Caco-2 (cell line): ENCODE measurements at regions not wholly inside any gene's neighbourhood (a gene's known extent, or its start where the extent isn't known, plus 50 kb on each side); places are given as distances from the start of the nearest gene placed in this dataset.
"Not testable (repeated sequence)": the region's sequence is repeated elsewhere in the genome, so short reads cannot be mapped to it uniquely, and the experiment has no call there.

Experiments used
- BruUV-seq: library from RNA; stranded (reverse); fragments of 400-500 nt; replicated peaks from 2 replicates; lab custom pipeline; 2021; lab: Mats Ljungman, UMichigan
- CTCF ChIA-PET: fragments of 300-600 bp; sonication (Branson Sonifier 250); formaldehyde crosslinking; loops from one replicate; lab custom pipeline; 2022; ENCODE audit warnings: antibody characterized with exemption; lab: Charles Lee
- POLR2A ChIA-PET: fragments of 300-600 bp; sonication (Branson Sonifier 250); formaldehyde crosslinking; loops from one replicate; lab custom pipeline; 2022; ENCODE audit warnings: antibody characterized with exemption; lab: Charles Lee
- DNase-seq, 2 experiments: peaks; one replicate each; pipeline versions ENCODE4 v3.0.0 to v3.0.0-alpha.2; 2020 to 2022
- H3K27me3 ChIP-seq: replicated peaks from 2 replicates; pipeline ENCODE4 v1.6.0; 2011; ENCODE audit warnings: low read length; ENCODE audit not compliant: control insufficient read depth, insufficient read depth
- H3K36me3 ChIP-seq: 2 replicates; pipeline ENCODE4 v1.5.1; 2011; ENCODE audit warnings: low read length; ENCODE audit not compliant: control insufficient read depth, insufficient read depth
- H3K4me1 ChIP-seq: fragments of 250-450 bp; sonication (Bioruptor Pico); 2 replicates; pipeline ENCODE4 v1.5.1; 2020; ENCODE audit warnings: mild to moderate bottlenecking
- H3K4me3 ChIP-seq: 2 replicates; pipeline ENCODE4 v1.5.1; 2011; ENCODE audit warnings: low read depth, mild to moderate bottlenecking, control low read depth, low read length
- H3K9me3 ChIP-seq: fragments of 250-450 bp; sonication (Bioruptor Pico); 2 replicates; pipeline ENCODE4 v1.5.1; 2020; ENCODE audit warnings: mild to moderate bottlenecking, moderate library complexity
- H3K27ac Mint-ChIP-seq: one replicate; pipeline ENCODE4 v1.8.0; 2022; ENCODE audit warnings: mixed read lengths; ENCODE audit not compliant: unreplicated experiment
- H3K27me3 Mint-ChIP-seq: one replicate; pipeline ENCODE4 v1.8.0; 2022; ENCODE audit warnings: mixed read lengths; ENCODE audit not compliant: insufficient read depth, unreplicated experiment
- H3K36me3 Mint-ChIP-seq: one replicate; pipeline ENCODE4 v1.8.0; 2022; ENCODE audit warnings: mild to moderate bottlenecking, mixed read lengths; ENCODE audit not compliant: insufficient read depth, unreplicated experiment
- H3K4me1 Mint-ChIP-seq: one replicate; pipeline ENCODE4 v1.8.0; 2022; ENCODE audit warnings: low read depth, mixed read lengths; ENCODE audit not compliant: unreplicated experiment
- H3K4me3 Mint-ChIP-seq: one replicate; pipeline ENCODE4 v1.8.0; 2022; ENCODE audit warnings: mild to moderate bottlenecking, moderate library complexity, mixed read lengths; ENCODE audit not compliant: unreplicated experiment
- H3K9me3 Mint-ChIP-seq: one replicate; pipeline ENCODE4 v1.8.0; 2022; ENCODE audit warnings: mixed read lengths; ENCODE audit not compliant: unreplicated experiment
- intact Hi-C: fragments of 100-400 bp; cut with micrococcal nuclease; formaldehyde crosslinking; loops from one replicate; pipeline ENCODE4 v1.10.0; 2022; ENCODE audit not compliant: unreplicated experiment

GRCh38 chr21:6123224-6123623, 4398.2 kb upstream of the TPTE start:
- BruUV-seq: TSS peak; percentile 68
- H3K4me3 Mint-ChIP-seq: not testable (repeated sequence)

GRCh38 chr21:6125549-6126240, 4395.7 kb upstream of the TPTE start:
- CTCF ChIA-PET, H3K36me3 ChIP-seq, H3K9me3 Mint-ChIP-seq, H3K27me3 ChIP-seq, H3K36me3 Mint-ChIP-seq, intact Hi-C loops, BruUV-seq, H3K27ac Mint-ChIP-seq, H3K27me3 Mint-ChIP-seq, H3K4me1 ChIP-seq, H3K4me3 ChIP-seq, POLR2A ChIA-PET, H3K4me1 Mint-ChIP-seq, H3K9me3 ChIP-seq, H3K4me3 Mint-ChIP-seq: not testable (repeated sequence)
- peak in 1 of 2 experiments; percentile 41 for DNase-seq

More at GRCh38 chr21:6123224-6123623, 4398.2 kb upstream of the TPTE start:
- H3K4me1 ChIP-seq, H3K36me3 ChIP-seq, H3K36me3 Mint-ChIP-seq, H3K27ac Mint-ChIP-seq, H3K27me3 ChIP-seq, H3K9me3 Mint-ChIP-seq, H3K4me3 ChIP-seq, H3K9me3 ChIP-seq, intact Hi-C loops, CTCF ChIA-PET, H3K27me3 Mint-ChIP-seq, H3K4me1 Mint-ChIP-seq, POLR2A ChIA-PET, DNase-seq: not testable (repeated sequence)

GRCh38 chr21:6126976-6127732, 4394.2 kb upstream of the TPTE start:
- POLR2A ChIA-PET, H3K9me3 Mint-ChIP-seq, H3K4me1 ChIP-seq, H3K36me3 Mint-ChIP-seq, H3K4me3 Mint-ChIP-seq, H3K4me1 Mint-ChIP-seq, BruUV-seq, H3K27ac Mint-ChIP-seq, intact Hi-C loops, CTCF ChIA-PET, H3K9me3 ChIP-seq, H3K4me3 ChIP-seq, H3K36me3 ChIP-seq, H3K27me3 ChIP-seq, H3K27me3 Mint-ChIP-seq: not testable (repeated sequence)
- peak in 1 of 2 experiments; percentile 26 for DNase-seq

- H3K27me3 ChIP-seq, H3K4me3 Mint-ChIP-seq, CTCF ChIA-PET, POLR2A ChIA-PET, H3K36me3 ChIP-seq, H3K27me3 Mint-ChIP-seq, H3K4me3 ChIP-seq, H3K4me1 ChIP-seq, H3K4me1 Mint-ChIP-seq, H3K9me3 ChIP-seq, H3K36me3 Mint-ChIP-seq, BruUV-seq, H3K27ac Mint-ChIP-seq, H3K9me3 Mint-ChIP-seq, DNase-seq, intact Hi-C loops: not testable (repeated sequence)
These were observed 4390.6 kb upstream of the TPTE start for GRCh38 chr21:6130734-6131133.

- CTCF ChIA-PET, H3K27me3 ChIP-seq, H3K27me3 Mint-ChIP-seq, H3K4me1 Mint-ChIP-seq, H3K36me3 ChIP-seq, H3K9me3 Mint-ChIP-seq, DNase-seq, H3K4me3 Mint-ChIP-seq, H3K36me3 Mint-ChIP-seq, H3K9me3 ChIP-seq, intact Hi-C loops, H3K4me1 ChIP-seq, H3K4me3 ChIP-seq, POLR2A ChIA-PET, BruUV-seq, H3K27ac Mint-ChIP-seq: not testable (repeated sequence)
These were observed 4388.0 kb upstream of the TPTE start for GRCh38 chr21:6133373-6133772.

GRCh38 chr21:6133852-6134630, 4387.3 kb upstream of the TPTE start:
- CTCF ChIA-PET: not testable (repeated sequence)

More at GRCh38 chr21:6133852-6134630, 4387.3 kb upstream of the TPTE start:
- H3K9me3 ChIP-seq, H3K36me3 ChIP-seq, BruUV-seq, H3K27me3 Mint-ChIP-seq, H3K27ac Mint-ChIP-seq, H3K4me3 ChIP-seq, H3K4me3 Mint-ChIP-seq, H3K9me3 Mint-ChIP-seq, H3K4me1 ChIP-seq, H3K27me3 ChIP-seq, H3K4me1 Mint-ChIP-seq, DNase-seq, POLR2A ChIA-PET, H3K36me3 Mint-ChIP-seq, intact Hi-C loops: not testable (repeated sequence)
